ENCODE measurements at regions not wholly inside any gene's neighbourhood (a gene's known extent, or its start where the extent isn't known, plus 50 kb on each side); places are given as distances from the start of the nearest gene placed in this dataset.

DNA sequence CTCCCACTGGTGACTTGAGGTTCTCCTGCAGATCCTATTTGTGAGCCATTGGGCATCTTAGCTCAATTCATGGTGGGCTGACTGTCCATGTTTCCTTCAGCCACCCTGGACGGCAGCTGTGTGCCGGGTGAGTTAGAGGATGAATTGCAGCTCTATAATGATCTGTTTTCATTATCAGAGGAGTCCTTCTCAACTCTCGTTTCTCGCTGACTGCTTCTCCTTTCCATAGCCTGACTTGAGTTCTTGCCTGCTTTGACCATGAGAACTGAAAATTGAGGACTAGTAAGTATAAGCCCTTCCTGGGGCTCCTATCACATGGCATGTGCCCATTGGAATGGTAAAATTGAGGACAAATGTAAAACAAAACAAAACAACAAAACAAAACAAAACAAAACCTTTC, 121.8 kb downstream of the CDC42EP3 start:
- DNase-seq, result no peak

DNA sequence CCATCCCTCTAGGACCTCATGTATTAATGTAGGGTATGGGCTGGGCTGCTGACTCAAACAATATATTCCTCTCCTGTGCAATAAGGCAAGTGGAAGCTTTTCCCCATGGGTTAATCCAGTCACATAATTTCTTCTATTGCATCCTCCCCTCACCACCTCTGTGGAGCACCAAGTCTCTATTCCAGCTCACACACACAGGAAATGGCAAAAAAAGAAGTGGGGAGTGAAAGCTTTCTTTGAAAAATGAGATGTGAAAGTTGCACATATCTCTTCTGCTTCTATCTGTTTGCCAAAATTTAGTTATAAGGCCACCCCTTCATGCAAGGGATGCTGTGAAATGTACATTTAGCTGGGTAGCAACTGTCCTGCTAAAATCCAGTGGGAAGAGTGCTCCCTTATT, 121.3 kb downstream of the CDC42EP3 start:
- no peak for DNase-seq

- DNase-seq, result no peak
Measured at GRCh38 chr2:37551783-37552182, 119.7 kb downstream of the CDC42EP3 start.

DNA sequence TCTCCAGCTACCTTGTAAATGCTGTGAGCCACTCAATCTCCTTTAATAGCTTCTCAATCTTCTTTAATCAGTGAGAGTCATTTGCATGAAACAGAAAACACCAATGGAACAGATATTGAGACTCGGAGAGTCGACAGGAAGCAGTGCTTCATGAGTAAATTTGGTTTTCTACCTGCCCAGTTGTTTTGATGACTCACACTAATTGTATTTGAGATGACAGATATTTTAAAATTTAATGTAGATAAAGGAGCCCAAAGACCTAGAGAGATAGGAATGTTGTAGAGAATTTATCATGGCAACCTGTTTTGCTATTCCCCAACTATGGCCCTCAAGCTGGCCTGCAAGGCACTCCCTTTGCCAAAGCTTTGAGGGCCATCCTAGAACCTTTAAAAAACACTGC, 119.1 kb downstream of the CDC42EP3 start:
- DNase-seq, result no peak

- DNase-seq, result no peak
Measured at GRCh38 chr2:37553411-37554154, 117.9 kb downstream of the CDC42EP3 start.

DNA sequence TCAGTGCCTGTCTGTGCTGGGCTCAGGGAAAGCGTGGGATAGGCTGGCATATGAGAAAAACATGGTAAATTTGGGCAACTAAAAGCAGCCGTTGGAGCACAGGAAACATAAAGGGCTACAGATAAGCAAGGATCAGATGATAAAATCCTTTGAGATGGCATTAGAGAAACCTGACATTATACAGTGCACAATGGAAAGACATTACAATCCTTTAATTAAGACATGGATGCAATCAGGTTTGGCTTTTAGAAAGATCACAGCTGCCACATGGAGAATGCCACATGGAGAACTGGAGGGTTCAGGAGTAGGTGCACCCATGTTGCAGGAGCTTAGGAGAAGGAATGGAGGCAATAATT, 117.3 kb downstream of the CDC42EP3 start:
- no peak for DNase-seq

GRCh38 chr2:37554687-37555086, 116.8 kb downstream of the CDC42EP3 start:
- DNase-seq, result no peak

GRCh38 chr2:37555457-37555856, 116.0 kb downstream of the CDC42EP3 start:
- no peak for DNase-seq

DNA sequence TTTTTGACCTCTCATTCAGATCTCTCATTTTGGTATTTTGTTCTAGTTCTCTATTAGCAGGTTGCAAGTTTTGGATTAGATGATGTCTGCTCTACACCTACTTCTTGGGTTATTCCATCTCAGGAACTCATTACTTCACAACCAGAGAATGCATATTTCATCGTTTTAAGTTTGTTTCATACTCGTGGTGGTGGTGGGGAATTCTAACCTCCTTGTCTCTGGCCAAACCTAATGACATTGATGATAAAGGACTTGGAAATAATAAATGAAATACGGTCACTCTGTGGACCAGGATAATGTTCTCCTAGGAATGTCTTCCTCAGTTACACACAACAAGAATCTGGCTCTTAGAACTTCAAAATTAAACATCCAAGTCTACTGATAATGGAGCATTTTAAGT, 115.2 kb downstream of the CDC42EP3 start:
- no peak for DNase-seq

DNA sequence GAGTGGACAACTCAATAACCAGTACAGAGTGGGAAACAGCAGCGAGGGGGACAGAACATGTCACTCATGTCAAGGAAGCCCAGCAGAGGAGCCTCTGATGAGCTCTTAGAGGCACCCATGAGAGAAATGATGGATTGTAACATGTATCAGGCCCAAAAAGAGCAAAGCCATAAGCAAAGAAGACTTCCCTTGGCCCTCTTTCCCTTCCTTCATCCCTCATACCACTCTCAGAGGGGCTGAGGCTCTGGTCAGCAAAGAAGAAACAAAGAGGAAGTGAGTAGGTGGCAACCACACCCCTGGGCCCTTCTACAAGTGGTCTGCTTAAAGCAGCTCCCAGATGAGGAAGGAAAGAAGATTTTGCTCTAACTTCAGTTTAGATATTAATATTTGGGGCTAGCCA, 112.8 kb downstream of the CDC42EP3 start:
- no peak for DNase-seq

GRCh38 chr2:37560241-37560848, 111.1 kb downstream of the CDC42EP3 start:
- DNase-seq, result no peak

DNA sequence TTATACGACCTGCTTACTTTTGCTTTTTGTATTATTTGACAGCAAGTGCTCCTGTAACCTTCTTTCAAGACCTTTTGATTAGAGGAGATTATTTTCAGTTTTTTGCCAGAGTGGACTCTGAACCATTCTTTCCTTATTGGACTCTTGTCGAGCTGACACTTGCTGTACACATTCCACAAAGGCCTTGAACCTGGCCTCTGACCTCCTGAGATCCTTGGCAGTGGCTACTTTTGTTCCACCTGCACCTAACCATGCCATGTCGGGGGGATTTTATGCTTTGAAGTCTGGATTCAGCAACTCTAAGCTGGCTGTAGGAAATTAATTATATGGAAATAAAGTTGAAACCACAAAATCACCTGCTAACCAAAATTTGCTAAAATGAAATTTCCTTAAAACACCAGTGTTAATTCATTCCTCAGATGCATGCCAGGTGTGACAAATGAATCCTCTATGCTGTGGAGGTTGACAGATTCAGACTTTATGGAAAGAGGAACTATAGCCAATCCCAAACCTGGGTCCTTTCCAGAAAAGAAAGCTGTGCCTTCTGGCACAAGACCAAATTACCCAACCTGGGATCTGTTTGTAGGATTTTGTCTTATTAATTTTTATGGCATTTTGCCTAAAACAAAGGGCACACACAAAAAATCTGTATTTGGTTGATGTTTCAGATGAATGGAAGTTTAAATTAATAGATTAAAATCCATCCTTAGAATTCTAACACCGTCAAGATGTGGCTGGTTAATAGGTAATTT, 110.4 kb downstream of the CDC42EP3 start:
- DNase-seq, result no peak

DNA sequence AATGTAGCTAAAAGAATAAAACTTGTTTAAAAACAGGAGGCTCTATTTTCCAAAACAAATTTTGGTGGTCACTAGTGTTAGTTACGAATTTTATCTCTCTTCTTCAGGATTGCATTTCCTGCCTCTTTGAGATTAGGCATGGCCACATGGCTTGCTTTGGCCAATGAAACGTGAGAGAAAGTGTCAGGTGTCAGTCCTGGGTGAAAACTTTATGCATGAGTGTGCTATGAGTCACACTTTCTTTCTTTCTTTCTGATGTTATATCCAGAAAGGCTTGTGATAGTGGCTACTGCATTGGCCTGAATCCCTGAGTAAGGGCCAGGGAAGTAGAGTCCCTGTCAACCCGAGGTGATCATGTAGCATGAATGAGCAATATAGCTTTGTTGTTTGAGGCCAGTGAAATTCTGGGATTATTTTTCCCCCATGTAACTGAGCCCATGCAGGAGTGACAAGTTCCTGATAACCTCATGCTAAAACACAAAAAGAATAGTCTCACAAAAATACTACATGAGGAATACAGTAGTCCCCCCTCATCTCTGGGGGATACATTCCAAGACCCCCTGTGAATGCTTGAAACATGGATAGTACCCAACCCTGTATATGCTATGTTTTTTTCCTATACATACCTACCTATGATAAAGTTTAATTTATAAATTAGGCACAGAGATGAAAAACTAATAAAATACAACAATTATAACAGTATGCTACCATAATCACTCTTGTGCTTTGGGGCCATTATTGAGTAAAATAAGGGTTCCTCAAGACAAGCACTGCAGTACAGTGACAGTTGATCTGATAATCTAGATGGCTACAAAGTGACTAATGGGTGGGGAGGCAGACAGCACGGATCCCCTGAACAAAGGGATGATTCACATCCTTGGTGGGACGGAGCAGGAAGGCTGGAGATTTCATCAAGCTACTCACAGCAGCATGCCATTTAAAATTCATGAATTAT, 109.5 kb downstream of the CDC42EP3 start:
- DNase-seq, result no peak

- no peak for DNase-seq
Measured at GRCh38 chr2:37563375-37564015, 107.9 kb downstream of the CDC42EP3 start.

- no peak for DNase-seq
Measured at GRCh38 chr2:37564356-37564755, 107.1 kb downstream of the CDC42EP3 start.

GRCh38 chr2:37566517-37566981, 104.9 kb downstream of the CDC42EP3 start:
- DNase-seq, result no peak

- DNase-seq, result no peak
Measured at GRCh38 chr2:37568565-37568964, 102.9 kb downstream of the CDC42EP3 start.

DNA sequence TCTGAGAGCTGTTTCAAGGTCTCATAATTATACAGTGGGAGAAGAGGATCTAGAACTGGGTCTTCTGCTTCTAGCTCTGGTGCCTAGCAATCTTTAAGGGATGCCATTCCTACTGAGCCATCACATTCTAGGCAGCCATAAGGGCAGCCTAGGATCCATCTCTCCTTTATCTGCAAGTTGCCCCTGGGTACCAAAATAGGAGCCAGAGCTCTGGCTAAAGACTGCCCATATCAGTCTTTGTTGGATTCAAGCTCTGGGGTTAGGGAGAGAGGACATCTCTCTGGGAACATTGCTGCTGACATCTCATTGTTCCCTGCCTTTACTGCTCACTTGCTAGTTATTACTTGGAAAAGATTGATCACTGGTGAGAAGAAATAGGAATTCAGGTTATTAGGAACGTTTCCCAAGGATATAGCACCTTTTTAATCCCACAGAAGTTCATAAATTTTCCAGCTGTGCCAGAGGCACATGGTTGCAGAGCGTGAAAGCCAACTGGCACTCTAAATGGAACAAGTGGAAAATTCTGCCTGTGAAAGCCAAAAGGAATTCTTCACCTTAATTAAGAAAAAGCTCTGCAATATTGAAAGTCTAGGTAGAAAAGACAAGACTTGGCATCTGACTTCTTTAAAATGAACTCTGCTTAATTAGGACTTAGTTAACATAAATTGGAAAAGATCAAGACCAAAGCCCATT, 102.2 kb downstream of the CDC42EP3 start:
- DNase-seq, result no peak

DNA sequence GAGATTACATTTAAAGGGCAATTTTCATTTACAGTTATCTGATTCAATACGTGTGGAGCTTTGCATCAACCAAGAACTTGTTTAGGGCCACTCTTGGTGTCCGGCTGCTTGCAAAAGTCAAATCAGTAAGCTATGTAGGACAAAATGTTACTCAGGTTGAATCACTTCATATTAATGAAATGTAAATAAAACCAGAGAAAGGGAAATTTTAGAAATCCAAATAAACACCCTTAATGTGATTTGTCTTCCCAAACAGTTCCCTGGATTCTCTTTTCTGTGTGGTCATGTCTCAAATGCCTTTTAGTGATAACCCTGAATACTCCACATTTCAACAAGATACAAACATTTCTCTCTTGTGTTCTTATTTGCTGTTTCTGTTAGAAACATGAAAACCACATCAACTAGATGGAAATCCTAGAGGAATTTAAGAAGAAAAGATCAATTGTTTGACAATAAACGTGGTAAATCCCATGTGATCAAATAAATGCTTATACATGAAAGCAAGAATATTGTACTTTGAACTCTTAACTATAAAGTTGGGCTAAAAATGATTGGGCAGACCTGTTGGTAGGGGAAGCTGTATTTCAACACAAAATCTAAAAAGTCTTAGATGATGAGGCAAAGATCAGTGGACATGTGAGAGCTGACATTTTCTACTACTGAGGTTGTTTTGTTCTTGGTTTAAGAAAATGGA, 101.3 kb downstream of the CDC42EP3 start:
- DNase-seq, result no peak

DNA sequence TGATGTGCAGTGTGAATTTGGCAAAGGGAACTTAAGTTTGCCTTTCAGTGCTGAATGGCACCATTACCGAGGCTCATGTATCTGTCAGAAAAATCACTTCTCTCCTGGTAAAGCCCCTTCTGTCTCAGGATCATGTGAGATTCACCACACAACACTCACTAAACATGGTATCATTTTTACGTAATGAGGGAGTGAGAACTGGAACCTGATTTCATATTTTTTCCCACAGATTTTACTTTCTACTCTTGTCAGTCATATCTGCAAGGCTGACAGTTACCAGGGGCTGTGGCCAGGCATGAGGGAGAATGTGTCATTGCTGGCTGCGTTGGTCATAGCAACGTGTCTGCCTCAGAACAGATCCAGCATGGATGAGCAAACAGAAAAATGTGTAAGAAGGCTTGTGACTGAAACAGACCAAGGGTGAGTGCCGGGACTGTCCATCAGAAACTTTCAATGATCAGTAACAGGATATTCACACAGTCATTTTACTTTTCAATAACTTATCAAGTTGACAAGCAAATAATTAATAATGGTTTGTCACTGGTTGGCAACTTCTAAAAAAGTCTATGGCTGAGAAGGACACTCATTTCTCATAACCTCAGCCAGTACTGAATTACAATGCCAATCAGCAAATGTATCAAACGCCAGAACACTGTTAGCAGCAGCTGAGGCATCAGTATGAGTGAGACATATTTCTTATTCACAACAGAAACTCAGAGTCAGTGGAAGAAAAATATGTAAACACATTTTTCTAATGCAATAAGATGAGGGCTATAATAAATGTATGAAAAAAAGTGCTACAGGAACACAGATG, 100.5 kb downstream of the CDC42EP3 start:
- DNase-seq, result no peak
